GM23338 (cell line): ENCODE measurements at regions not wholly inside any gene's neighbourhood (a gene's known extent, or its start where the extent isn't known, plus 50 kb on each side); places are given as distances from the start of the nearest gene placed in this dataset.
"Not testable (repeated sequence)": the region's sequence is repeated elsewhere in the genome, so short reads cannot be mapped to it uniquely, and the experiment has no call there.

Experiments
- CREB1 ChIP-seq: fragments of 250-450 bp; sonication (Bioruptor Pico); IDR thresholded peaks from 2 replicates; pipeline ENCODE4 v1.5.0; 2020; ENCODE audit warnings: low read depth, mild to moderate bottlenecking, moderate library complexity
- CTCF ChIP-seq, 2 experiments: fragments of 200-600 bp in 1 of 2; sonication (generic) in 1 of 2; conservative IDR thresholded peaks; 2 replicates each; pipeline versions ENCODE4 v1.5.1 to v1.6.1; 2016 to 2017; ENCODE audit warnings: antibody characterized with exemption in 2 of 2, low read depth in 2 of 2, mild to moderate bottlenecking in 2 of 2, moderate library complexity in 1 of 2
- EZH2 ChIP-seq: fragments of 200-600 bp; sonication (generic); IDR thresholded peaks from one replicate; pipeline ENCODE4 v1.8.0; 2017; ENCODE audit warnings: antibody characterized with exemption, mild to moderate bottlenecking, low read depth; ENCODE audit not compliant: unreplicated experiment
- EZH2phosphoT487 ChIP-seq: fragments of 200-600 bp; sonication (generic); IDR thresholded peaks from one replicate; pipeline ENCODE4 v1.8.1; 2018; ENCODE audit warnings: antibody characterized with exemption; ENCODE audit not compliant: unreplicated experiment
- JUNB ChIP-seq: IDR thresholded peaks from one replicate; pipeline ENCODE4 v1.6.1; 2016; ENCODE audit warnings: antibody characterized with exemption; ENCODE audit not compliant: unreplicated experiment
- NANOG ChIP-seq: IDR thresholded peaks from 2 replicates; pipeline ENCODE4 v1.6.1; 2016; ENCODE audit warnings: antibody characterized with exemption, borderline replicate concordance
- POLR2AphosphoS5 ChIP-seq: IDR thresholded peaks from 2 replicates; pipeline ENCODE4 v1.6.1; 2016; ENCODE audit warnings: antibody characterized with exemption, low read depth
- REST ChIP-seq: IDR thresholded peaks from one replicate; pipeline ENCODE4 v1.6.1; 2018; ENCODE audit warnings: antibody characterized with exemption; ENCODE audit not compliant: unreplicated experiment
- STAT1 ChIP-seq: IDR thresholded peaks from one replicate; pipeline ENCODE4 v1.6.1; 2016; ENCODE audit warnings: antibody characterized with exemption; ENCODE audit not compliant: unreplicated experiment
- ZNF114 ChIP-seq: fragments of 250-450 bp; sonication (Bioruptor Pico); IDR thresholded peaks from 2 replicates; pipeline ENCODE4 v1.5.0; 2020; ENCODE audit warnings: mild to moderate bottlenecking, moderate library complexity
- ZNF462 ChIP-seq: fragments of 250-450 bp; sonication (Bioruptor Pico); IDR thresholded peaks from 2 replicates; pipeline ENCODE4 v1.5.0; 2020; ENCODE audit warnings: mild to moderate bottlenecking, moderate library complexity

- TF ChIP-seq EZH2; CTCF (conservative IDR thresholded peaks at IDR 0.05; ENCODE audit: low read depth in 2 of 2); EZH2phosphoT487; POLR2AphosphoS5; ZNF114 (CRISPR knock-in tag); REST; CREB1; ZNF462 (CRISPR knock-in tag); JUNB; NANOG; STAT1: not testable (repeated sequence)
These were observed 357.3 kb upstream of the WSB1 start for GRCh38 chr17:26936645-26937044.
